ENCODE measurements at regions not wholly inside any gene's neighbourhood (a gene's known extent, or its start where the extent isn't known, plus 50 kb on each side); places are given as distances from the start of the nearest gene placed in this dataset.
"Not testable (repeated sequence)": the region's sequence is repeated elsewhere in the genome, so short reads cannot be mapped to it uniquely, and the experiment has no call there.

DNA sequence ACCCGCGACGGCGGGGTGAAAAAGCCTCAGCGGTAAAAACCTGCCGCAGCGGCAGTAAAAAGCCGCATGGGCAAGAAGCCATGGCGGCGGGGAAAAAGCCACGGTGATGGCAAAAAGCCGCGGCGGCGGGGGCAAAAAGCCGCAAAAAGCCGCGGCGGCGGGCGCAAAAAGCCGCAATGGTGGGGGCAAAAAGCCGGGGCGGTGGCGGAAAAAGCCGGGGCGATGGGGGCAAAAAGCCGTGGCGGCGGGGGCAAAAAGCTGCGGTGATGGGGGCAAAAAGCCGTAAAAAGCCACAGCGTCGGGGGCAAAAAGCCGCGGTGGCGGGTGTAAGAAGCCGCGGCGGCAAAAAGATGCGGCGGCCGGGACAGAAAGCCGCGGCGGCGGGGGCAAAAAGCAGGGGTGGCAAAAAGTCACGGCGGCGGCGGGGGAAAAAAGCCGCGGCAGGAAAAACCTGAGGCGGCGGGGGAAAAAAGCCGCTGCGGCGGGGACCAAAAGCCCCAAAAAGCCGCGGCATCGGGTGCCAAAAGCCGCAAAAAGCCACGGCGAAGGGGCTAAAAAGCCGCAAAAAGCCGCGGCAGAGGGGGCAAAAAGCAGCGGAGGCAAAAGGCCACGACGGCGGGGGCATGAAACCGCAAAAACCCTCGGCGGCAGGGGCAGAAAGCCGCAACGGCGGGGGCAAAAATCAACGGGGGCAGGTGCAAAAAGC, 488.5 kb downstream of the ZNF33B start:
- Histone ChIP-seq H3K36me3 (no peaks in the 10 kb centered on the region), H3K27ac (no peak overlapping the region), H3K27me3 (no peaks in the 10 kb centered on the region), H3K9me3 (ENCODE audit: low read depth) (no peaks in the 10 kb centered on the region), H3K4me1 (ENCODE audit: low read depth) (no peaks in the 10 kb centered on the region), H3K4me3 (no peak overlapping the region)
- DNase-seq (ENCODE audit: low read depth in 1 of 2, low spot score in 1 of 2), result no peak
- TF ChIP-seq, protein P1, sequence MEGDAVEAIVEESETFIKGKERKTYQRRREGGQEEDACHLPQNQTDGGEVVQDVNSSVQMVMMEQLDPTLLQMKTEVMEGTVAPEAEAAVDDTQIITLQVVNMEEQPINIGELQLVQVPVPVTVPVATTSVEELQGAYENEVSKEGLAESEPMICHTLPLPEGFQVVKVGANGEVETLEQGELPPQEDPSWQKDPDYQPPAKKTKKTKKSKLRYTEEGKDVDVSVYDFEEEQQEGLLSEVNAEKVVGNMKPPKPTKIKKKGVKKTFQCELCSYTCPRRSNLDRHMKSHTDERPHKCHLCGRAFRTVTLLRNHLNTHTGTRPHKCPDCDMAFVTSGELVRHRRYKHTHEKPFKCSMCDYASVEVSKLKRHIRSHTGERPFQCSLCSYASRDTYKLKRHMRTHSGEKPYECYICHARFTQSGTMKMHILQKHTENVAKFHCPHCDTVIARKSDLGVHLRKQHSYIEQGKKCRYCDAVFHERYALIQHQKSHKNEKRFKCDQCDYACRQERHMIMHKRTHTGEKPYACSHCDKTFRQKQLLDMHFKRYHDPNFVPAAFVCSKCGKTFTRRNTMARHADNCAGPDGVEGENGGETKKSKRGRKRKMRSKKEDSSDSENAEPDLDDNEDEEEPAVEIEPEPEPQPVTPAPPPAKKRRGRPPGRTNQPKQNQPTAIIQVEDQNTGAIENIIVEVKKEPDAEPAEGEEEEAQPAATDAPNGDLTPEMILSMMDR (IDR thresholded peaks at IDR 0.05; ENCODE audit: low read depth, low read length), result no peak

DNA sequence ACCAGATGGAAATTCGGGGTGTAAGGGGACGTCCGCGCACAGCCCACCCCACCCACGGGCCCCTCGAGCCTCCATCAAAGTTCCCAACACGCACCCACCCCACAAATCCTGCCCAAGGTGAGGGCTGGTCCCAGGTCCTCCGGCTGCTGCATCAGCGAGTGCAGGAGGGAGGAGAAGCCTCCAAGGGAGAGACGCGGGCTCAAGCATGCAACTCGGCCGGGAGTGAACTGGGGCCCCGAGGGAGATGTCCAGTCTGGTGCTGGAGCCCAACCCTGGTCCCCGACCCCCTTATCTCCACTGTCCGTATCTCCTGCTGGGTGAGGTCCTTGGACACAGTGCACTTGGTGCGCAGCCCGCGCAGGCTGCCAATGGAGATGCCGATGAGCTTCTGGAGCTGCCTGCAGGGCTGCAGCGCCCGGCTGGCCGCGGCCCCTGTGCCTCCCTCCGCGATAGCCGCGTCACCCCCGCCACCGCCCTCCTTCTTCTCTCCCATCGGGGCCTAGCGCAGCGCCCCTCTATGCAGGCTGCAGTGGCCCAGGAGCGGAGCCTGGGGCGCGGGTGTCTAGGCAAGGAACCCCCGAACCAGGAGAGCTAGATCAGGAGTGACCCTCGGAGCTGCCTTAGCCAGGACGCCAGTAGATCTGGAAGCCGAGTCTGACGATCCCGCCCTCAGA, 489.2 kb downstream of the ZNF33B start:
- Histone ChIP-seq H3K36me3 (no peaks in the 10 kb centered on the region), H3K27me3 (no peaks in the 10 kb centered on the region), H3K27ac (no peak overlapping the region), H3K4me3 (no peak overlapping the region), H3K4me1 (ENCODE audit: low read depth) (no peaks in the 10 kb centered on the region), H3K9me3 (ENCODE audit: low read depth) (no peaks in the 10 kb centered on the region)
- peak in 1 of 2 donors; percentile 1 for DNase-seq (ENCODE audit: low read depth in 1 of 2, low spot score in 1 of 2)
- TF ChIP-seq, protein P1 (IDR thresholded peaks at IDR 0.05; ENCODE audit: low read depth, low read length), result no peak

DNA sequence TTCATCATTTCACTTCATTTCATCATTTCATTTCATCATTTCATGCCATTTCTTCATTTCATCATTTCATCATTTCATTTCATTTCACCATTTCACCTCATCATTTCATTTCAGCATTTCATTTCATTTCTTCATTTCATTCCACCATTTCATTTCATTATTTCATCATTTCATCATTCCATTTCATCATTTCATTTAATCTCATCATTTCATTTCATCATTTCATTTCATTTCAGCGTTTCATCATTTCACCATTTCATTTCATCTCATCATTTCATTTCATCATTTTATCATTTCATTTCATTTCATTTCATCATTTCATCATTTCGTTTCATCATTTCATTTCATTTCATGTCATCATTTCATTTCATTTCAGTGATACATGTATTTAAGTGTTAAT, 492.2 kb downstream of the ZNF33B start:
- not testable (repeated sequence) for H3K4me3 ChIP-seq; H3K4me1 ChIP-seq (ENCODE audit: low read depth); H3K27me3 ChIP-seq; H3K27ac ChIP-seq; H3K9me3 ChIP-seq (ENCODE audit: low read depth); DNase-seq (ENCODE audit: low read depth in 1 of 2, low spot score in 1 of 2); H3K36me3 ChIP-seq

DNA sequence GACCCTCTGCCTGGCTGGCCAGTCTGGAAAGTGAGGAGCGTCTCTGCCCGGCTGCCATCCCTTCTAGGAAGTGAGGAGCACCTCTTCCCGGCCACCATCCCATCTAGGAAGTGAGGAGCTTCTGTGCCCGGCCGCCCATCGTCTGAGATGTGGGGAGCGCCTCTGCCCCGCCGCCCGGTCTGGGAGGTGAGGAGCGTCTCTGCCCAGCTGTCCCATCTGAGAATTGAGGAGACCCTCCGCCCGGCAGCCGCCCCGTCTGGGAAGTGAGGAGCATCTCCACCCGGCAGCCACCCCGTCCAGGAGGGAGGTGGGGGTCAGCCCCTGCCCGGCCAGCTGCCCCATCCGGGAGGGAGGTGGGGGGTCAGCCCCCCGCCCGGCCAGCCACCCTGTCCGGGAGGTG, 500.3 kb downstream of the ZNF33B start:
- not testable (repeated sequence) for DNase-seq (ENCODE audit: low read depth in 1 of 2, low spot score in 1 of 2); H3K36me3 ChIP-seq; H3K27me3 ChIP-seq; H3K4me1 ChIP-seq (ENCODE audit: low read depth); H3K4me3 ChIP-seq; H3K27ac ChIP-seq; H3K9me3 ChIP-seq (ENCODE audit: low read depth)

DNA sequence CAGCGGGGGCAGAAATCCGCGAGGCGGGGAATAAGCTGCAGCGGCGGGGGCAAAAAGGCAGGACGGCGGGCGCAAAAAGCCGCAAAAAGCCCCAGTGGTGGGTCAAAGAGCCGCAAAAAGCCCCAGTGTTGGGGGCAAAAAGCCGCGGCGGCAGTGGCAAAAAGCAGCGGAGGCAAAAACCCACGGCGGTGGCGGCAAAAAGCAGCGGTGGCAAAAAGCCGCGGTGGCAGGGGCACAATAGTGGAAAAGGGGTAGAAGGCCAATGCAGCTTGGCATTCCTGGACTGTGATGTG, 525.3 kb downstream of the ZNF33B start:
- Histone ChIP-seq H3K36me3 (no peaks in the 10 kb centered on the region), H3K27me3 (no peaks in the 10 kb centered on the region), H3K4me1 (ENCODE audit: low read depth) (no peaks in the 10 kb centered on the region), H3K4me3 (no peak overlapping the region), H3K27ac (no peak overlapping the region), H3K9me3 (ENCODE audit: low read depth) (no peaks in the 10 kb centered on the region)
- no peak for DNase-seq (ENCODE audit: low read depth in 1 of 2, low spot score in 1 of 2)
- TF ChIP-seq, protein P1 (IDR thresholded peaks at IDR 0.05; ENCODE audit: low read depth, low read length), result no peak

DNA sequence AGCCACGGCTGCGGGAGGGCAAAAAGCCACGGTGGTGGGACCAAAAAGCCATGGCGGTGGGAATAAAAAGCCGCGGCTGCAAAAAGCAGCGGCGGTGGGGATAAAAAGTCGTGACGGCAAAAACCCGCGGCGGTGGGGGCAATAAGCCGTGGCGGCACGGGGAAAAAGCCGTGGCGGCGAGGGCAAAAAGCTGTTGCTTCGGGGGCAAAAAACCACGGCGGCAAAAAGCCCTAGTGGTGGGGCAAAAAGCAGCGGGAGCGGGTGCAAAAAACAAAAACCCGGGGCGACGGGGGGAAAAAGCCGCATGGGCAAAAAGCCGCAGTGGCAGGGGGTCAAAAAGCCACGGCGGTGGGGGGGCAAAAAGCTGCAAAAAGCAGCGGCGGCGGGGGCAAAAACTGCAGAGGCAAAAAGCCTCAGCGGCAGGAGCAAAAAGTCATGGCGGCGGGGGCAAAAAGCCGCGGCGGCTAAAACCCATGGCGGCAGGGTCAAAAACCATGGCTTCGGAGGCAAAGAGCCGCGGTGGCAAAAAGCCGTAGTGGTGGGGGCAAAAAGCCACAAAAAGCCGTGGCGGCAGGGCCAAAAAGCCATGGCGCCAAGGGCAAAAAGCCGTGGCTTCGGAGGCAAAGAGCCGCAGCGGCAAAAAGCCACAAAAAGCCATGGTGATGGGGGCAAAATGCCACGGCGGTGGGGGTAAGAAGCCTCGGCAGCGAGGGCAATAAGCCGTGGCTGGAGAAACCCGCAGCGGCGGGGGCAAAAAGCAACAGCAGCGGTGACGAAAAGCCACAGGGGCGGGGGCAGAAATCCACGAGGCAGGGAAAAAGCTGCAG, 525.8 kb downstream of the ZNF33B start:
- TF ChIP-seq, protein P1 (IDR thresholded peaks at IDR 0.05; ENCODE audit: low read depth, low read length), result no peak
- Histone ChIP-seq H3K27me3 (no peaks in the 10 kb centered on the region), H3K9me3 (ENCODE audit: low read depth) (no peaks in the 10 kb centered on the region), H3K4me3 (no peak overlapping the region), H3K36me3 (no peaks in the 10 kb centered on the region), H3K4me1 (ENCODE audit: low read depth) (no peaks in the 10 kb centered on the region), H3K27ac (no peak overlapping the region)
- DNase-seq (ENCODE audit: low read depth in 1 of 2, low spot score in 1 of 2), result no peak
